A673 (cell line): ENCODE measurements at regions not wholly inside any gene's neighbourhood (a gene's known extent, or its start where the extent isn't known, plus 50 kb on each side); places are given as distances from the start of the nearest gene placed in this dataset.

ENCODE experiments used
- BruUV-seq: library from RNA; stranded (reverse); fragments of 400-500 nt; replicated peaks from 2 replicates; lab custom pipeline; 2021; lab: Mats Ljungman, UMichigan
- CTCF ChIA-PET: fragments of 300-600 bp; sonication (Branson Sonifier 250); formaldehyde crosslinking; loops from one replicate; lab custom pipeline; 2022; ENCODE audit warnings: antibody characterized with exemption; lab: Charles Lee
- POLR2A ChIA-PET: fragments of 300-600 bp; sonication (Branson Sonifier 250); formaldehyde crosslinking; loops from one replicate; lab custom pipeline; 2022; ENCODE audit warnings: antibody characterized with exemption; ENCODE audit not compliant: low non-redundant PET; lab: Charles Lee
- DNase-seq: peaks from one replicate; pipeline ENCODE4 v3.0.0-alpha.2; 2015; ENCODE audit warnings: low spot score
- H3K27ac ChIP-seq: fragments of 200-600 bp; sonication (generic); 2 replicates; pipeline ENCODE4 v1.5.1; 2016; ENCODE audit warnings: mixed run types, low read depth, mild to moderate bottlenecking, mixed read lengths, antibody characterized with exemption, low read length; ENCODE audit not compliant: poor library complexity, severe bottlenecking
- H3K27me3 ChIP-seq: fragments of 200-600 bp; sonication (generic); replicated peaks from 2 replicates; pipeline ENCODE4 v1.6.1; 2017; ENCODE audit warnings: mixed run types, low read depth, mild to moderate bottlenecking, mixed read lengths, antibody characterized with exemption, low read length; ENCODE audit not compliant: insufficient read depth, poor library complexity
- H3K36me3 ChIP-seq: fragments of 200-600 bp; sonication (generic); 2 replicates; pipeline ENCODE4 v1.6.1; 2016; ENCODE audit warnings: mixed run types, mild to moderate bottlenecking, mixed read lengths, antibody characterized with exemption, low read length; ENCODE audit not compliant: insufficient read depth, poor library complexity, severe bottlenecking
- H3K4me1 ChIP-seq: fragments of 200-600 bp; sonication (generic); 2 replicates; pipeline ENCODE4 v1.6.1; 2017; ENCODE audit warnings: mixed run types, mild to moderate bottlenecking, mixed read lengths, antibody characterized with exemption, low read length; ENCODE audit not compliant: insufficient read depth, poor library complexity, severe bottlenecking
- H3K4me3 ChIP-seq: fragments of 200-600 bp; sonication (generic); 2 replicates; pipeline ENCODE4 v1.5.1; 2016; ENCODE audit warnings: low read depth, mixed run types, mild to moderate bottlenecking, mixed read lengths, low read length; ENCODE audit not compliant: poor library complexity, severe bottlenecking
- H3K9me3 ChIP-seq: fragments of 200-600 bp; sonication (generic); 2 replicates; pipeline ENCODE4 v1.6.1; 2016; ENCODE audit warnings: mixed run types, low read depth, mild to moderate bottlenecking, mixed read lengths, antibody characterized with exemption, low read length; ENCODE audit not compliant: poor library complexity, severe bottlenecking
- CTCF ChIP-seq: fragments of 300-800, 200-600 bp; sonication (generic); conservative IDR thresholded peaks from 2 replicates; pipeline ENCODE4 v1.5.1; 2017; ENCODE audit warnings: low read depth, mild to moderate bottlenecking, antibody characterized with exemption, low read length, moderate library complexity, mixed read lengths
- EZH2 ChIP-seq: fragments of 200-600 bp; sonication (generic); IDR thresholded peaks from 2 replicates; pipeline ENCODE4 v1.6.1; 2017; ENCODE audit warnings: borderline replicate concordance, low read depth, mild to moderate bottlenecking, mixed read lengths, antibody characterized with exemption, low read length; ENCODE audit not compliant: poor library complexity, severe bottlenecking
- intact Hi-C: fragments of 100-400 bp; cut with micrococcal nuclease; formaldehyde crosslinking; loops from one replicate; pipeline ENCODE4 v1.10.0; 2022; ENCODE audit not compliant: unreplicated experiment

GRCh38 chr1:48105165-48105564, 108.0 kb upstream of the TRABD2B start:
- H3K4me3 ChIP-seq, result no peak overlapping the region
- DNase-seq, result no peak
- H3K27ac ChIP-seq, result no peak overlapping the region
- intact Hi-C loops, result loop anchor here (5.0 kb wide), 1 partner anchor 392 kb away; no protein-coding TSS in a partner anchor
- no TSS peak for BruUV-seq
- ChIA-PET CTCF (interaction anchor here (0.6 to 1.5 kb wide), 2 partner anchors 98 to 160 kb away, joined by 4 to 6 read pairs; no protein-coding TSS in a partner anchor), POLR2A (no interaction called here)
- no peaks in the 10 kb centered on the region for H3K36me3 ChIP-seq
- no peaks in the 10 kb centered on the region for H3K4me1 ChIP-seq
- peaks cover 4% of the 10 kb centered on the region for H3K27me3 ChIP-seq
- no peaks in the 10 kb centered on the region for H3K9me3 ChIP-seq
- TF ChIP-seq CTCF (peak; percentile 36), EZH2 (no peak)

- Histone ChIP-seq H3K27ac (no peak overlapping the region), H3K4me3 (no peak overlapping the region), H3K27me3 (peaks cover 14% of the 10 kb centered on the region), H3K9me3 (no peaks in the 10 kb centered on the region), H3K36me3 (no peaks in the 10 kb centered on the region), H3K4me1 (no peaks in the 10 kb centered on the region)
- ChIA-PET POLR2A (no interaction called here), CTCF (no interaction called here)
- no peak for DNase-seq
- intact Hi-C loops, result no loop called here
- BruUV-seq, result no TSS peak
- TF ChIP-seq EZH2 (no peak), CTCF (no peak)
These were observed 106.3 kb upstream of the TRABD2B start for GRCh38 chr1:48103495-48103894.

- Histone ChIP-seq H3K4me3 (no peak overlapping the region), H3K9me3 (no peaks in the 10 kb centered on the region), H3K4me1 (no peaks in the 10 kb centered on the region), H3K27me3 (peaks cover 20% of the 10 kb centered on the region), H3K36me3 (no peaks in the 10 kb centered on the region), H3K27ac (no peak overlapping the region)
- no peak for DNase-seq
- intact Hi-C loops, result no loop called here
- ChIA-PET CTCF (no interaction called here), POLR2A (no interaction called here)
- BruUV-seq, result no TSS peak
- TF ChIP-seq CTCF (no peak), EZH2 (no peak)
These were observed 105.6 kb upstream of the TRABD2B start for GRCh38 chr1:48102766-48103165.
